T47D (cell line): ENCODE measurements at regions not wholly inside any gene's neighbourhood (a gene's known extent, or its start where the extent isn't known, plus 50 kb on each side); places are given as distances from the start of the nearest gene placed in this dataset.
"Not testable (repeated sequence)": the region's sequence is repeated elsewhere in the genome, so short reads cannot be mapped to it uniquely, and the experiment has no call there.

Source experiments
- DNase-seq, 2 experiments: peaks; one replicate each; pipeline versions ENCODE4 v3.0.0 to v3.0.0-alpha.2; 2011 to 2012; ENCODE audit warnings: low read depth in 1 of 2, low spot score in 1 of 2
- JUND ChIP-seq: IDR thresholded peaks from 2 replicates; pipeline ENCODE4 v1.6.1; 2012; ENCODE audit warnings: low read depth
- in situ Hi-C: cut with HindIII; loops from 2 replicates; pipeline ENCODE4 v1.10.0; 2016; ENCODE audit warnings: low sequenced_read_pairs, low pct_unique_long_range_greater_than_20kb

- in situ Hi-C loops, result no loop called here
- DNase-seq, result no peak
- TF ChIP-seq JUND, result no peak
Measured at GRCh38 chr1:213409971-213410370, 358.9 kb downstream of the RPS6KC1 start.

GRCh38 chr1:213414346-213414745, 363.3 kb downstream of the RPS6KC1 start:
- no peak for DNase-seq
- in situ Hi-C loops, result no loop called here
- TF ChIP-seq JUND, result no peak

- in situ Hi-C loops, result no loop called here
- DNase-seq, result no peak
- no peak for TF ChIP-seq JUND
Measured at GRCh38 chr1:213414911-213415310, 363.9 kb downstream of the RPS6KC1 start.

GRCh38 chr1:213415691-213416380, 364.8 kb downstream of the RPS6KC1 start:
- in situ Hi-C loops, result no loop called here
- no peak for TF ChIP-seq JUND
- no peak for DNase-seq

GRCh38 chr1:213416461-213417224, 365.6 kb downstream of the RPS6KC1 start:
- in situ Hi-C loops, result no loop called here
- TF ChIP-seq JUND, result no peak

GRCh38 chr1:213417225-213417820, 366.3 kb downstream of the RPS6KC1 start:
- no peak for TF ChIP-seq JUND
- in situ Hi-C loops, result no loop called here
- no peak for DNase-seq

More at GRCh38 chr1:213416461-213417224, 365.6 kb downstream of the RPS6KC1 start:
- no peak for DNase-seq

GRCh38 chr1:213417846-213418245, 366.8 kb downstream of the RPS6KC1 start:
- in situ Hi-C loops, result no loop called here
- no peak for DNase-seq
- TF ChIP-seq JUND, result no peak

GRCh38 chr1:213418268-213419071, 367.4 kb downstream of the RPS6KC1 start:
- DNase-seq, result no peak
- TF ChIP-seq JUND, result no peak
- in situ Hi-C loops, result no loop called here

- TF ChIP-seq JUND, result no peak
- DNase-seq, result no peak
- in situ Hi-C loops, result no loop called here
Measured at GRCh38 chr1:213419401-213420030, 368.5 kb downstream of the RPS6KC1 start.

- DNase-seq, in situ Hi-C loops: not testable (repeated sequence)
Measured at GRCh38 chr1:213421178-213421577, 370.1 kb downstream of the RPS6KC1 start.

GRCh38 chr1:213423041-213423440, 372.0 kb downstream of the RPS6KC1 start:
- no peak for DNase-seq
- in situ Hi-C loops, result no loop called here
- TF ChIP-seq JUND, result no peak

- no peak for TF ChIP-seq JUND
- no peak for DNase-seq
- in situ Hi-C loops, result no loop called here
Measured at GRCh38 chr1:213423605-213424004, 372.6 kb downstream of the RPS6KC1 start.
